ENCODE measurements at regions not wholly inside any gene's neighbourhood (a gene's known extent, or its start where the extent isn't known, plus 50 kb on each side); places are given as distances from the start of the nearest gene placed in this dataset.

DNA sequence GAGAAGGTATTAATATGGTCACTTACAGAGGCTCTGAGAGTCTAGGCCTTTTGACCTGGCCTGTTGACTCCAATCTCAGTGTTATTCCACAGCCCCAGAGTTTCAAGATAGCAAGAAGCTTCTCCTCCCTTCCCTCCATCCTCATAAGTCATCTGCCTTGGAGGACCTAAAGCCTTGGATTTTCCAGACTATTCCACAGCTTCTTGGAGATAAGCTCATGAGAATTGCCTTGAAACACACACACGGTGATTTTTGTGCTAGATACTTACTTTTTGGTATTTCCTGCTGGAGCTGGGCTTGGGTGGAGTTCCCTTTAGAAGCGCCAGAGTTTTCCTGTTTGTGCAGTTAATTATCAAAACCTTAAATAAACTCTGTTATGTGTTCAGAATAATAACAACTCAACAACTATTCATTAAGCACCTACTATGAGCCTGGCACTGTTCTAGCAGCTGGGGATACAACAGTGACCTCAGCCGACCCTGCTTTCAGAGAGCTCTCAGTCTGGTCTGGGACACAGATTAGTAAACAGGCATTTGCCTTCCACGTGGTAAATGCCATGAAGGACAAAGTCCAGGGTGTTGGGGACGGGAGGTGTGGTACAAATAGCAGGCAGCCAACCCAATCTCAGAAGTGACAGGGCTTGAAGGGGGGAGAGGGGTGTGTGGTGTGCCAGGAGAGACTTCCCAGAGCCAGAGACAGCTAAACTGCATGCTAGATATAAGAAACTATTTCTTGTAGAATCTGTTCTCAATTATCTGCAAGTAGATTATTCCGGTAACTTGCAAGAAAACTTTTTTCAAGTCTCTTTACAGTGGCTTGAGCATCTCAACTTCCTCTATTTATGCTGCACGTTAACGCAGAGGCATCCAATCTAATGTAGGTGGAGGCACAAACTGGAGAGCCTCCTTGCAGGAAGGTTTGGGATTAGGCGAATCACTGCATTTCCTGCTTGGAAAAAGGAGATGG lies 55.9 kb upstream of the KLF9 start:
- DNase-seq (ENCODE audit: low read depth): no peak
- no peak overlapping the region for H3K4me3 ChIP-seq (ENCODE audit: low read depth, low read length)
- in situ Hi-C loops (cut with HindIII; ENCODE audit: low sequenced_read_pairs): no loop called here
- TF ChIP-seq, protein P1, sequence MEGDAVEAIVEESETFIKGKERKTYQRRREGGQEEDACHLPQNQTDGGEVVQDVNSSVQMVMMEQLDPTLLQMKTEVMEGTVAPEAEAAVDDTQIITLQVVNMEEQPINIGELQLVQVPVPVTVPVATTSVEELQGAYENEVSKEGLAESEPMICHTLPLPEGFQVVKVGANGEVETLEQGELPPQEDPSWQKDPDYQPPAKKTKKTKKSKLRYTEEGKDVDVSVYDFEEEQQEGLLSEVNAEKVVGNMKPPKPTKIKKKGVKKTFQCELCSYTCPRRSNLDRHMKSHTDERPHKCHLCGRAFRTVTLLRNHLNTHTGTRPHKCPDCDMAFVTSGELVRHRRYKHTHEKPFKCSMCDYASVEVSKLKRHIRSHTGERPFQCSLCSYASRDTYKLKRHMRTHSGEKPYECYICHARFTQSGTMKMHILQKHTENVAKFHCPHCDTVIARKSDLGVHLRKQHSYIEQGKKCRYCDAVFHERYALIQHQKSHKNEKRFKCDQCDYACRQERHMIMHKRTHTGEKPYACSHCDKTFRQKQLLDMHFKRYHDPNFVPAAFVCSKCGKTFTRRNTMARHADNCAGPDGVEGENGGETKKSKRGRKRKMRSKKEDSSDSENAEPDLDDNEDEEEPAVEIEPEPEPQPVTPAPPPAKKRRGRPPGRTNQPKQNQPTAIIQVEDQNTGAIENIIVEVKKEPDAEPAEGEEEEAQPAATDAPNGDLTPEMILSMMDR (IDR thresholded peaks at IDR 0.05; ENCODE audit: low read depth, low read length, missing control alignments): no peak

DNA sequence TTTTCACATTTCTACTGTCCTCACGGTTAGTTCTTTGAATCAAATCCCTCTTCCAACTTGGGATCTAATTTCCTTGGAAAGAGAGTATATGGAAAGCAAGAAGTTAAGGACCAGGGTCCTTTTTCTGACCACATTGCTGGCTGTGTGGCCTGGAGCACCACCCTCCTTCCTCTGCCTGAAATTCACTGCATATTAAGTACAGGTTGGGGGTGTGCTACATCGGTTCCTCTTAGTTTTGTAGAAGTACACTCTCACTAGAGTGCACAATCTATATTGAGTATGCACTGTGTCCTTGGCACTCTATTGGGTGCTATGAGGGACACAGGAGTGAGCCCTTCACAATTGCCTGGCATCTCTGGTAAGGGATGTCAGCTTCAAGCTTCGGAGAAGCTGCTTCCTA lies 53.8 kb upstream of the KLF9 start:
- H3K4me3 ChIP-seq (ENCODE audit: low read depth, low read length): no peak overlapping the region
- in situ Hi-C loops (cut with HindIII; ENCODE audit: low sequenced_read_pairs): no loop called here

DNA sequence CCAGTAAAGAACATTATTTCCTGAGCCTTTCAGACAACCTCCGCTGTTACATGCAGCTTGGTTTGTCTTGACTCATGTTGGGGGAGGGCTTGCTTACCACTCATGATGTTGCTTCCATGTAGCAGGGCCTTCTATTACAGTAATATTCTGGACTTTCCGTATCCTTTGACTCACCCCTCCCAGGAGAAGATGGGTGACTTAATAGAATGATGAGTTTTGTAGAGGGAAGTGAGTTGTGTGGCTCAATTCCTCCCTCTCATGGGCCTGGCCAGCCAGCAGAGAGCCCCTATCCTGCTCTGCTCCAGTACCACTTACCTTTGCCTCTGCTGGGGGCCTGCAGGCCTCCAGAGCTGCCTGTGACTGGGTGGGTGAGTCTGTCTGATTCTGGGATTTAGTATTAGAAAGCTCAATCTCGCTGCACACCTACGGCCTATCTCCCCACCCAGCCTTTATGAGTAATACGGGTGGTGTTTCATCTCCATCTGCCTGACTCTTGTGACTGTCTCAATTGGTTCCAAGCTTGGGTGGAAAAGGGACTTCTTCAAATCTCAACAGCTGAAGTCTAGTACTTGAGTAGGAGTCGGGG lies 52.6 kb upstream of the KLF9 start:
- in situ Hi-C loops (cut with HindIII; ENCODE audit: low sequenced_read_pairs): no loop called here
- no peak for DNase-seq (ENCODE audit: low read depth)
- no peak overlapping the region for H3K4me3 ChIP-seq (ENCODE audit: low read depth, low read length)
- TF ChIP-seq, protein P1 (IDR thresholded peaks at IDR 0.05; ENCODE audit: low read depth, low read length, missing control alignments): no peak

More for the DNA sequence above, 53.8 kb upstream of the KLF9 start:
- no peak for DNase-seq (ENCODE audit: low read depth)
- TF ChIP-seq, protein P1 (IDR thresholded peaks at IDR 0.05; ENCODE audit: low read depth, low read length, missing control alignments): no peak

DNA sequence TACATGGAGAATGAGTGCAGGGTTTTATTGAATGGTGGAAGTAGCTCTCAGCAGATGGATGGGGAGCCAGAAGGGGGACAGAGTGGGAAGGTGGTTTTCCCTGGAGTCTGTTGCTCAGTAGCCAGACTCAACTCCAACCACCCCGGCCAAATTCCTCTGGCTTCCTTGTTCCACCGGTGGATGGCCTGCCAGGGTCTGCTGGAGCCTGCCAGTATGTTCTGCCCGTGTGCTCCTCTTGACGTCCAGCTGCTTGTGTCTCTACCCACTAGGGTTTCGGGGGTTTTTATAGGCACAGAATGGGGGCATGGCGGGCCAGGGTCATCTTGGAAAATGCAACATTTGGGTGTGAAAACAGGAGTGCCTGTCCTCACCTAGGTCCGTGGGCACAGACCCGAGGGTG lies 51.4 kb upstream of the KLF9 start:
- in situ Hi-C loops (cut with HindIII; ENCODE audit: low sequenced_read_pairs): no loop called here

DNA sequence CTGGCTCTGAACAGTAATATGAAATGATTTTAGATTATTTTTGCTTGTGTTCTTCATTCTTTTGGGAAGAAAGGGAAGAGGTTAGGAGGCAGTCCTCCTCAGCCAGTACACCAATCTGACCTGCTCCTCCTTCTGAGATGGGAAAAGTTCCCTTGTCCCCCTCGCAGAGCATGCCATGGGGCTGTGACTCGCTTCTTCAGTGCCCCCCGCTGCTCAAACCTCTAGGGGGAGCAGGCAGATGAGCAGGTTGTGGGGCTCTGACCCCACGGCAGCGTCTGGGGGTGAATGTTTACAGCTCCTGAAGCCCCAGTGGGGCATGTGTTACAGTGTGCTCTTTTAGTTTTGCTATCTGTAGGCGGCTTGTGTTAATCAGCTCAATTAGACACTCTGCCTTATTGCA lies 50.9 kb upstream of the KLF9 start:
- no peak overlapping the region for H3K4me3 ChIP-seq (ENCODE audit: low read depth, low read length)
- in situ Hi-C loops (cut with HindIII; ENCODE audit: low sequenced_read_pairs): no loop called here
- TF ChIP-seq, protein P1 (IDR thresholded peaks at IDR 0.05; ENCODE audit: low read depth, low read length, missing control alignments): no peak
- no peak for DNase-seq (ENCODE audit: low read depth)

More for the DNA sequence above, 51.4 kb upstream of the KLF9 start:
- H3K4me3 ChIP-seq (ENCODE audit: low read depth, low read length): no peak overlapping the region
- TF ChIP-seq, protein P1 (IDR thresholded peaks at IDR 0.05; ENCODE audit: low read depth, low read length, missing control alignments): no peak
- DNase-seq (ENCODE audit: low read depth): no peak
